WTC11 (cell line): ENCODE measurements at regions not wholly inside any gene's neighbourhood (a gene's known extent, or its start where the extent isn't known, plus 50 kb on each side); places are given as distances from the start of the nearest gene placed in this dataset.
"Not testable (repeated sequence)": the region's sequence is repeated elsewhere in the genome, so short reads cannot be mapped to it uniquely, and the experiment has no call there.

Experiments used
- ATAC-seq: fragments of 200-7000 bp; cut with Tn5 transposase; 2 replicates; pipeline ENCODE4 v1.10.0; 2021; ENCODE audit warnings: mild to moderate bottlenecking, moderate library complexity
- CTCF ChIA-PET: fragments of 300-600 bp; sonication (Branson Sonifier 250); formaldehyde crosslinking; loops from one replicate; lab custom pipeline; 2021; ENCODE audit warnings: antibody characterized with exemption; lab: Charles Lee
- POLR2A ChIA-PET: fragments of 350-600 bp; sonication (Branson Sonifier 250); formaldehyde crosslinking; loops from one replicate; lab custom pipeline; 2021; ENCODE audit warnings: antibody characterized with exemption; lab: Charles Lee
- DNase-seq: peaks from one replicate; pipeline ENCODE4 v3.0.0; 2021; ENCODE audit warnings: low spot score
- H3K27ac Mint-ChIP-seq: 2 replicates; pipeline ENCODE4 v1.8.0; 2021; ENCODE audit warnings: mixed read lengths
- H3K27me3 Mint-ChIP-seq: 2 replicates; pipeline ENCODE4 v1.8.0; 2021; ENCODE audit warnings: low read depth, mild to moderate bottlenecking, moderate library complexity, mixed read lengths
- H3K36me3 Mint-ChIP-seq: 2 replicates; pipeline ENCODE4 v1.8.0; 2021; ENCODE audit warnings: mixed read lengths
- H3K4me1 Mint-ChIP-seq: 2 replicates; pipeline ENCODE4 v1.8.0; 2022; ENCODE audit warnings: mixed read lengths
- H3K4me3 Mint-ChIP-seq: 2 replicates; pipeline ENCODE4 v1.8.0; 2021; ENCODE audit warnings: mild to moderate bottlenecking, moderate library complexity, mixed read lengths
- H3K9me3 Mint-ChIP-seq: 2 replicates; pipeline ENCODE4 v1.8.0; 2021; ENCODE audit warnings: mixed read lengths
- ATF1 ChIP-seq: sonication (generic); formaldehyde crosslinking; IDR thresholded peaks from 2 replicates; pipeline ENCODE4 v1.8.1; 2023; ENCODE audit warnings: mild to moderate bottlenecking, moderate library complexity, missing genetic modification reagents
- CBFB ChIP-seq: sonication (generic); formaldehyde crosslinking; IDR thresholded peaks from 2 replicates; pipeline ENCODE4 v1.8.1; 2022; ENCODE audit warnings: mild to moderate bottlenecking, low read depth, missing genetic modification reagents
- EMX1 ChIP-seq: fragments of 250-450 bp; sonication (Bioruptor Pico); IDR thresholded peaks from 2 replicates; pipeline ENCODE4 v1.8.0; 2021; ENCODE audit warnings: mild to moderate bottlenecking
- ESRRA ChIP-seq: sonication (generic); formaldehyde crosslinking; IDR thresholded peaks from 2 replicates; pipeline ENCODE4 v1.8.1; 2022; ENCODE audit warnings: mild to moderate bottlenecking, missing genetic modification reagents, borderline replicate concordance
- FOXK1 ChIP-seq: sonication (generic); formaldehyde crosslinking; IDR thresholded peaks from 2 replicates; pipeline ENCODE4 v1.8.0; 2022; ENCODE audit warnings: mild to moderate bottlenecking, moderate library complexity, missing genetic modification reagents
- GABPB1 ChIP-seq: sonication (generic); formaldehyde crosslinking; IDR thresholded peaks from 2 replicates; pipeline ENCODE4 v1.8.1; 2023; ENCODE audit warnings: mild to moderate bottlenecking, missing genetic modification reagents
- GTF2I ChIP-seq: fragments of 250-450 bp; sonication (Bioruptor Pico); conservative IDR thresholded peaks from 2 replicates; pipeline ENCODE4 v1.4.0; 2021; ENCODE audit warnings: mild to moderate bottlenecking
- HMGA2 ChIP-seq: fragments of 250-450 bp; sonication (Bioruptor Pico); IDR thresholded peaks from 2 replicates; pipeline ENCODE4 v1.4.0; 2021; ENCODE audit warnings: mild to moderate bottlenecking, moderate library complexity
- NR1H2 ChIP-seq: sonication (generic); formaldehyde crosslinking; IDR thresholded peaks from 2 replicates; pipeline ENCODE4 v1.9.0; 2021; ENCODE audit warnings: mild to moderate bottlenecking, moderate library complexity, missing genetic modification reagents
- OVOL2 ChIP-seq: fragments of 250-450 bp; sonication (Bioruptor Pico); IDR thresholded peaks from 2 replicates; pipeline ENCODE4 v1.9.0; 2021; ENCODE audit warnings: mild to moderate bottlenecking, borderline replicate concordance
- PRRX2 ChIP-seq: fragments of 250-450 bp; sonication (Bioruptor Pico); IDR thresholded peaks from 2 replicates; pipeline ENCODE4 v1.8.0; 2021; ENCODE audit warnings: mild to moderate bottlenecking
- TCF7 ChIP-seq: sonication (generic); formaldehyde crosslinking; IDR thresholded peaks from 2 replicates; pipeline ENCODE4 v1.8.0; 2022; ENCODE audit warnings: mild to moderate bottlenecking, low read depth, missing genetic modification reagents, moderate library complexity
- TEAD1 ChIP-seq: sonication (generic); formaldehyde crosslinking; IDR thresholded peaks from 2 replicates; pipeline ENCODE4 v1.8.0; 2022; ENCODE audit warnings: mild to moderate bottlenecking, missing genetic modification reagents
- ZNF263 ChIP-seq: sonication (generic); formaldehyde crosslinking; IDR thresholded peaks from 2 replicates; pipeline ENCODE4 v1.8.1; 2022; ENCODE audit warnings: low read depth, mild to moderate bottlenecking, moderate library complexity, missing genetic modification reagents
- TF ChIP-seq, protein P1 (sequence below): sonication (generic); formaldehyde crosslinking; IDR thresholded peaks from 2 replicates; pipeline ENCODE4 v1.8.0; 2022; ENCODE audit warnings: missing genetic modification reagents
- TF ChIP-seq, protein P2 (sequence below): fragments of 200-600 bp; IDR thresholded peaks from 2 replicates; pipeline ENCODE4 v1.8.0; 2022; ENCODE audit warnings: antibody characterized with exemption
- TF ChIP-seq, protein P3 (sequence below): sonication (generic); formaldehyde crosslinking; IDR thresholded peaks from 2 replicates; pipeline ENCODE4 v1.8.1; 2022; ENCODE audit warnings: mild to moderate bottlenecking, moderate library complexity, missing genetic modification reagents
- TF ChIP-seq, protein P4 (sequence below): sonication (generic); formaldehyde crosslinking; IDR thresholded peaks from 2 replicates; pipeline ENCODE4 v1.8.1; 2022; ENCODE audit warnings: low read depth, missing genetic modification reagents, borderline replicate concordance
- TF ChIP-seq, protein P5 (sequence below): sonication (generic); formaldehyde crosslinking; IDR thresholded peaks from 2 replicates; pipeline ENCODE4 v1.8.1; 2022; ENCODE audit warnings: missing genetic modification reagents, borderline replicate concordance

DNA sequence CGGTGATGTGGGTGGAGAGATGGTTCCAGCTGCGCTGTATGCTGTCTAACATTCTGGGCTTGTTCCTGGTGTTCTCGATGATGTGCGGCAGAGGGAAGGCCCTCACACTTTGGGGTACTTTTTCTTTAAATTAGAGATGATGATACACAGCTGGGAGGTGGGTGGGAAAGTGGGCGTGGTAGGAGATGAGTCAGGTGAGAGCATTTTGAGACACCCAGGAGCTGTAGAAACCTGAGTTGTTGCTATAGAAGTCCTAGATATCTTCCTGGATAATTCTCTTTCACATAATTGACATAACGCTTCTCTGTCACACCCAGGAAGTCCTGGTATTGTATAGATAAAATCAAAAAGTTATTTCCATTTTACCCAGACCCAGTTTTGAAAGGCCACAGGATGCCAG lies 103.8 kb upstream of the ALKAL2 start:
- DNase-seq: no peak
- Mint-ChIP-seq H3K4me1 (no peaks in the 10 kb centered on the region), H3K9me3 (peaks cover 16% of the 10 kb centered on the region), H3K4me3 (no peak overlapping the region), H3K27ac (no peak overlapping the region), H3K27me3 (peaks cover 7% of the 10 kb centered on the region), H3K36me3 (no peaks in the 10 kb centered on the region)
- POLR2A ChIA-PET: no interaction called here
- TF ChIP-seq, protein P1, sequence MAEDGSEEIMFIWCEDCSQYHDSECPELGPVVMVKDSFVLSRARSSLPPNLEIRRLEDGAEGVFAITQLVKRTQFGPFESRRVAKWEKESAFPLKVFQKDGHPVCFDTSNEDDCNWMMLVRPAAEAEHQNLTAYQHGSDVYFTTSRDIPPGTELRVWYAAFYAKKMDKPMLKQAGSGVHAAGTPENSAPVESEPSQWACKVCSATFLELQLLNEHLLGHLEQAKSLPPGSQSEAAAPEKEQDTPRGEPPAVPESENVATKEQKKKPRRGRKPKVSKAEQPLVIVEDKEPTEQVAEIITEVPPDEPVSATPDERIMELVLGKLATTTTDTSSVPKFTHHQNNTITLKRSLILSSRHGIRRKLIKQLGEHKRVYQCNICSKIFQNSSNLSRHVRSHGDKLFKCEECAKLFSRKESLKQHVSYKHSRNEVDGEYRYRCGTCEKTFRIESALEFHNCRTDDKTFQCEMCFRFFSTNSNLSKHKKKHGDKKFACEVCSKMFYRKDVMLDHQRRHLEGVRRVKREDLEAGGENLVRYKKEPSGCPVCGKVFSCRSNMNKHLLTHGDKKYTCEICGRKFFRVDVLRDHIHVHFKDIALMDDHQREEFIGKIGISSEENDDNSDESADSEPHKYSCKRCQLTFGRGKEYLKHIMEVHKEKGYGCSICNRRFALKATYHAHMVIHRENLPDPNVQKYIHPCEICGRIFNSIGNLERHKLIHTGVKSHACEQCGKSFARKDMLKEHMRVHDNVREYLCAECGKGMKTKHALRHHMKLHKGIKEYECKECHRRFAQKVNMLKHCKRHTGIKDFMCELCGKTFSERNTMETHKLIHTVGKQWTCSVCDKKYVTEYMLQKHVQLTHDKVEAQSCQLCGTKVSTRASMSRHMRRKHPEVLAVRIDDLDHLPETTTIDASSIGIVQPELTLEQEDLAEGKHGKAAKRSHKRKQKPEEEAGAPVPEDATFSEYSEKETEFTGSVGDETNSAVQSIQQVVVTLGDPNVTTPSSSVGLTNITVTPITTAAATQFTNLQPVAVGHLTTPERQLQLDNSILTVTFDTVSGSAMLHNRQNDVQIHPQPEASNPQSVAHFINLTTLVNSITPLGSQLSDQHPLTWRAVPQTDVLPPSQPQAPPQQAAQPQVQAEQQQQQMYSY (CRISPR knock-in tag): no peak
- TF ChIP-seq FOXK1 (CRISPR knock-in tag): no peak
- TF ChIP-seq ESRRA: no peak
- TF ChIP-seq NR1H2 (CRISPR knock-in tag): no peak
- TF ChIP-seq OVOL2 (CRISPR knock-in tag): no peak
- TF ChIP-seq, protein P2, sequence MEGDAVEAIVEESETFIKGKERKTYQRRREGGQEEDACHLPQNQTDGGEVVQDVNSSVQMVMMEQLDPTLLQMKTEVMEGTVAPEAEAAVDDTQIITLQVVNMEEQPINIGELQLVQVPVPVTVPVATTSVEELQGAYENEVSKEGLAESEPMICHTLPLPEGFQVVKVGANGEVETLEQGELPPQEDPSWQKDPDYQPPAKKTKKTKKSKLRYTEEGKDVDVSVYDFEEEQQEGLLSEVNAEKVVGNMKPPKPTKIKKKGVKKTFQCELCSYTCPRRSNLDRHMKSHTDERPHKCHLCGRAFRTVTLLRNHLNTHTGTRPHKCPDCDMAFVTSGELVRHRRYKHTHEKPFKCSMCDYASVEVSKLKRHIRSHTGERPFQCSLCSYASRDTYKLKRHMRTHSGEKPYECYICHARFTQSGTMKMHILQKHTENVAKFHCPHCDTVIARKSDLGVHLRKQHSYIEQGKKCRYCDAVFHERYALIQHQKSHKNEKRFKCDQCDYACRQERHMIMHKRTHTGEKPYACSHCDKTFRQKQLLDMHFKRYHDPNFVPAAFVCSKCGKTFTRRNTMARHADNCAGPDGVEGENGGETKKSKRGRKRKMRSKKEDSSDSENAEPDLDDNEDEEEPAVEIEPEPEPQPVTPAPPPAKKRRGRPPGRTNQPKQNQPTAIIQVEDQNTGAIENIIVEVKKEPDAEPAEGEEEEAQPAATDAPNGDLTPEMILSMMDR: no peak
- no peak for TF ChIP-seq EMX1
- TF ChIP-seq, protein P3, sequence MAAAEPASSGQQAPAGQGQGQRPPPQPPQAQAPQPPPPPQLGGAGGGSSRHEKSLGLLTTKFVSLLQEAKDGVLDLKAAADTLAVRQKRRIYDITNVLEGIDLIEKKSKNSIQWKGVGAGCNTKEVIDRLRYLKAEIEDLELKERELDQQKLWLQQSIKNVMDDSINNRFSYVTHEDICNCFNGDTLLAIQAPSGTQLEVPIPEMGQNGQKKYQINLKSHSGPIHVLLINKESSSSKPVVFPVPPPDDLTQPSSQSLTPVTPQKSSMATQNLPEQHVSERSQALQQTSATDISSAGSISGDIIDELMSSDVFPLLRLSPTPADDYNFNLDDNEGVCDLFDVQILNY: no peak
- no peak for TF ChIP-seq TCF7 (CRISPR knock-in tag)
- TF ChIP-seq, protein P4, sequence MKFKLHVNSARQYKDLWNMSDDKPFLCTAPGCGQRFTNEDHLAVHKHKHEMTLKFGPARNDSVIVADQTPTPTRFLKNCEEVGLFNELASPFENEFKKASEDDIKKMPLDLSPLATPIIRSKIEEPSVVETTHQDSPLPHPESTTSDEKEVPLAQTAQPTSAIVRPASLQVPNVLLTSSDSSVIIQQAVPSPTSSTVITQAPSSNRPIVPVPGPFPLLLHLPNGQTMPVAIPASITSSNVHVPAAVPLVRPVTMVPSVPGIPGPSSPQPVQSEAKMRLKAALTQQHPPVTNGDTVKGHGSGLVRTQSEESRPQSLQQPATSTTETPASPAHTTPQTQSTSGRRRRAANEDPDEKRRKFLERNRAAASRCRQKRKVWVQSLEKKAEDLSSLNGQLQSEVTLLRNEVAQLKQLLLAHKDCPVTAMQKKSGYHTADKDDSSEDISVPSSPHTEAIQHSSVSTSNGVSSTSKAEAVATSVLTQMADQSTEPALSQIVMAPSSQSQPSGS (CRISPR knock-in tag): no peak
- TF ChIP-seq TEAD1: no peak
- no peak for TF ChIP-seq CBFB (CRISPR knock-in tag)
- TF ChIP-seq, protein P5, sequence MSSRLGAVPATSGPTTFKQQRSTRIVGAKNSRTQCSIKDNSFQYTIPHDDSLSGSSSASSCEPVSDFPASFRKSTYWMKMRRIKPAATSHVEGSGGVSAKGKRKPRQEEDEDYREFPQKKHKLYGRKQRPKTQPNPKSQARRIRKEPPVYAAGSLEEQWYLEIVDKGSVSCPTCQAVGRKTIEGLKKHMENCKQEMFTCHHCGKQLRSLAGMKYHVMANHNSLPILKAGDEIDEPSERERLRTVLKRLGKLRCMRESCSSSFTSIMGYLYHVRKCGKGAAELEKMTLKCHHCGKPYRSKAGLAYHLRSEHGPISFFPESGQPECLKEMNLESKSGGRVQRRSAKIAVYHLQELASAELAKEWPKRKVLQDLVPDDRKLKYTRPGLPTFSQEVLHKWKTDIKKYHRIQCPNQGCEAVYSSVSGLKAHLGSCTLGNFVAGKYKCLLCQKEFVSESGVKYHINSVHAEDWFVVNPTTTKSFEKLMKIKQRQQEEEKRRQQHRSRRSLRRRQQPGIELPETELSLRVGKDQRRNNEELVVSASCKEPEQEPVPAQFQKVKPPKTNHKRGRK (CRISPR knock-in tag): no peak
- TF ChIP-seq GTF2I (CRISPR knock-in tag): no peak
- no peak for TF ChIP-seq ATF1 (CRISPR knock-in tag)
- TF ChIP-seq GABPB1: no peak
- no peak for TF ChIP-seq HMGA2
- no peak for TF ChIP-seq PRRX2 (CRISPR knock-in tag)
- ATAC-seq: no peak
- CTCF ChIA-PET: interaction anchor here (0.9 kb wide), 1 partner anchor 324 kb away, joined by 3 read pairs; no protein-coding TSS in a partner anchor

DNA sequence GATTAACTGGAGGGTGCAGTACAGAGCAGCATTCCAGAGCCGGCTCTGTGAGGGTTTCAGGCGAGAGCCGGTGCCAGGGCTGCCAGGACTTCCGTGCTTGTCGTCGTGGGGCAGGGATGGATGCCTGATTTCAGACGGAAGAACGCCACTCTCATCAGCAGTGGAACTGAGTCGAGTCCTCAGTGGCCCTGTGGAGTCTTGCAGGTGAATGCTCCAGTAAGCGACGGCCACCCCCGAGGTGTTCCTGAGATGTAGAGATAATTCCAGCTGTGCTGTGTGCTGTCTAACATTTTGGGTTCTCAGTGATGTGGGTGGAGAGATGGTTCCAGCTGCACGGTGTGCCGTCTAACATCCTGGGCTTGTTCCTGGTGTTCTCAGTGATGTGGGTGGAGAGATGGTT lies 103.1 kb upstream of the ALKAL2 start:
- peaks cover 2% of the 10 kb centered on the region; the same call in 1 of the 2 replicates for H3K4me1 Mint-ChIP-seq
- ATAC-seq (no peak), DNase-seq (no peak)
- no peak overlapping the region for H3K4me3 Mint-ChIP-seq
- H3K27ac Mint-ChIP-seq: no peak overlapping the region
- no peaks in the 10 kb centered on the region for H3K36me3 Mint-ChIP-seq
- POLR2A ChIA-PET: no interaction called here
- TF ChIP-seq ZNF263 (CRISPR knock-in tag) (no peak), HMGA2 (no peak)
- H3K27me3 Mint-ChIP-seq: peaks cover 7% of the 10 kb centered on the region
- CTCF ChIA-PET: no interaction called here
- peaks cover 16% of the 10 kb centered on the region for H3K9me3 Mint-ChIP-seq

DNA sequence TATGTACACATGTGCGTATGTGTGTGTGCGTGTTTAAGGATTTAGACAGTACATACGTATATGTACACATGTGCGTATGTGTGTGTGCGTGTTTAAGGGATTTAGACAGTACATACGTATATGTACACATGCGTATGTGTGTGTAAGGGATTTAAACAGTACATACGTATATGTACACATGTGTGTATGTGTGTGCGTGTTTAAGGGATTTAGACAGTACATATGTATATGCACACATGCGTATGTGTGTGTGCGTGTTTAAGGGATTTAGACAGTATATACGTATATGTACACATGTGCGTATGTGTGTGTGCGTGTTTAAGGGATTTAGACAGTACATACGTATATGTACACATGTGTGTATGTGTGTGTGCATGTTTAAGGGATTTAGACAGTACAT lies 102.1 kb upstream of the ALKAL2 start:
- DNase-seq, CTCF ChIA-PET, H3K4me3 Mint-ChIP-seq, H3K27me3 Mint-ChIP-seq, H3K36me3 Mint-ChIP-seq, POLR2A ChIA-PET, H3K27ac Mint-ChIP-seq, H3K4me1 Mint-ChIP-seq, ATAC-seq: not testable (repeated sequence)
- peaks cover 16% of the 10 kb centered on the region for H3K9me3 Mint-ChIP-seq

DNA sequence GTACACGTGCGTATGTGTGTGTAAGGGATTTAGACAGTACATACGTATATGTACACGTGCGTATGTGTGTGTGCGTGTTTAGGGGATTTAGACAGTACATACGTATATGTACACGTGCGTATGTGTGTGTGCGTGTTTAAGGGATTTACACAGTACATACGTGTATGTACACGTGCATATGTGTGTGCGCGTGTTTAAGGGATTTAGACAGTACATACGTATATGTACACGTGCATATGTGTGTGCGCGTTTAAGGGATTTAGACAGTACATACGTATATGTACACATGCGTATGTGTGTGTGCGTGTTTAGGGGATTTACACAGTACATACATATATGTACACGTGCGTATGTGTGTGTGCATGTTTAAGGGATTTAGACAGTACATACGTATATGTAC lies 100.9 kb upstream of the ALKAL2 start:
- H3K36me3 Mint-ChIP-seq, H3K4me1 Mint-ChIP-seq, POLR2A ChIA-PET, H3K27ac Mint-ChIP-seq, CTCF ChIA-PET, H3K27me3 Mint-ChIP-seq, ATAC-seq, H3K4me3 Mint-ChIP-seq, DNase-seq: not testable (repeated sequence)
- peaks cover 16% of the 10 kb centered on the region for H3K9me3 Mint-ChIP-seq
